ENCODE measurements at regions not wholly inside any gene's neighbourhood (a gene's known extent, or its start where the extent isn't known, plus 50 kb on each side); places are given as distances from the start of the nearest gene placed in this dataset.

DNA sequence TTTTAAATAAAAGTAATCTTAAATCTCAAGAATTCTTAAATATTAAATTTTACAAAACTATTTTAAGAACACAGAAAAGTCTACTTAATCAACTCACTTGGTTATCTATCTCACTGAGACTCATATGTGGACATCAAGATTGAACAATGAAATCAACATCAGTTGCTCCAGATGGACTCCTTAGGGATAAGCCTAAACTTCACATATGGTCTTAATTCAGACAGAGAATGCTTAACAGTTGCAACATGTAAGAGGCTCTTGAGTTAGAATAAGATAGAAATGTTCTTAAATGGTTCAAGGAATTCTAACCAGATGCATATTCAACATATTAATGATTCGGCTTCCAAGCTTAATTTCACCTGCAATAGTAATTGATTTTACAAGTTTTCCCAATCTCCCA is 1730.9 kb downstream of the PCDH9 start:
- TF ChIP-seq, protein P1, sequence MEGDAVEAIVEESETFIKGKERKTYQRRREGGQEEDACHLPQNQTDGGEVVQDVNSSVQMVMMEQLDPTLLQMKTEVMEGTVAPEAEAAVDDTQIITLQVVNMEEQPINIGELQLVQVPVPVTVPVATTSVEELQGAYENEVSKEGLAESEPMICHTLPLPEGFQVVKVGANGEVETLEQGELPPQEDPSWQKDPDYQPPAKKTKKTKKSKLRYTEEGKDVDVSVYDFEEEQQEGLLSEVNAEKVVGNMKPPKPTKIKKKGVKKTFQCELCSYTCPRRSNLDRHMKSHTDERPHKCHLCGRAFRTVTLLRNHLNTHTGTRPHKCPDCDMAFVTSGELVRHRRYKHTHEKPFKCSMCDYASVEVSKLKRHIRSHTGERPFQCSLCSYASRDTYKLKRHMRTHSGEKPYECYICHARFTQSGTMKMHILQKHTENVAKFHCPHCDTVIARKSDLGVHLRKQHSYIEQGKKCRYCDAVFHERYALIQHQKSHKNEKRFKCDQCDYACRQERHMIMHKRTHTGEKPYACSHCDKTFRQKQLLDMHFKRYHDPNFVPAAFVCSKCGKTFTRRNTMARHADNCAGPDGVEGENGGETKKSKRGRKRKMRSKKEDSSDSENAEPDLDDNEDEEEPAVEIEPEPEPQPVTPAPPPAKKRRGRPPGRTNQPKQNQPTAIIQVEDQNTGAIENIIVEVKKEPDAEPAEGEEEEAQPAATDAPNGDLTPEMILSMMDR (IDR thresholded peaks at IDR 0.05 in 2 of 3, conservative IDR thresholded peaks at IDR 0.05 in 1 of 3; ENCODE audit: borderline replicate concordance in 1 of 3, insufficient read depth in 1 of 3, low read depth in 2 of 3, low read length in 2 of 3): no peak
- TF ChIP-seq POLR2A (IDR thresholded peaks at IDR 0.05; ENCODE audit: borderline replicate concordance, extremely low read depth, insufficient read depth, insufficient read length) (no peak), ZNF274 (IDR thresholded peaks at IDR 0.05; ENCODE audit: low read depth, low read length) (no peak), EZH2phosphoT487 (IDR thresholded peaks at IDR 0.05; ENCODE audit: borderline replicate concordance) (no peak), EZH2 (IDR thresholded peaks at IDR 0.05) (no peak), CBX3 (IDR thresholded peaks at IDR 0.05; ENCODE audit: low read depth) (no peak), TCF7L2 (IDR thresholded peaks at IDR 0.05; ENCODE audit: borderline replicate concordance, extremely low read depth, insufficient read depth, insufficient read length) (no peak), SIN3A (IDR thresholded peaks at IDR 0.05; ENCODE audit: low read depth) (no peak)
- TF ChIP-seq, protein P2, sequence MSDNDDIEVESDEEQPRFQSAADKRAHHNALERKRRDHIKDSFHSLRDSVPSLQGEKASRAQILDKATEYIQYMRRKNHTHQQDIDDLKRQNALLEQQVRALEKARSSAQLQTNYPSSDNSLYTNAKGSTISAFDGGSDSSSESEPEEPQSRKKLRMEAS (IDR thresholded peaks at IDR 0.05): no peak
- TF ChIP-seq, protein P3, sequence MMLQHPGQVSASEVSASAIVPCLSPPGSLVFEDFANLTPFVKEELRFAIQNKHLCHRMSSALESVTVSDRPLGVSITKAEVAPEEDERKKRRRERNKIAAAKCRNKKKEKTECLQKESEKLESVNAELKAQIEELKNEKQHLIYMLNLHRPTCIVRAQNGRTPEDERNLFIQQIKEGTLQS (IDR thresholded peaks at IDR 0.05): no peak

Measured in HCT116 (cell line).